ENCODE measurements at regions not wholly inside any gene's neighbourhood (a gene's known extent, or its start where the extent isn't known, plus 50 kb on each side); places are given as distances from the start of the nearest gene placed in this dataset.
"Not testable (repeated sequence)": the region's sequence is repeated elsewhere in the genome, so short reads cannot be mapped to it uniquely, and the experiment has no call there.

- DNase-seq (ENCODE audit: extremely low spot score); CTCF ChIA-PET; POLR2A ChIA-PET: not testable (repeated sequence)
These were observed 133.1 kb downstream of the CENPC start for GRCh38 chr4:67412153-67412712.

- TF ChIP-seq ARNT (IDR thresholded peaks at IDR 0.05) = no peak
- no peak for TF ChIP-seq NFRKB (IDR thresholded peaks at IDR 0.05)
- no peak for TF ChIP-seq TARDBP (IDR thresholded peaks at IDR 0.05)
- TF ChIP-seq, protein P1, sequence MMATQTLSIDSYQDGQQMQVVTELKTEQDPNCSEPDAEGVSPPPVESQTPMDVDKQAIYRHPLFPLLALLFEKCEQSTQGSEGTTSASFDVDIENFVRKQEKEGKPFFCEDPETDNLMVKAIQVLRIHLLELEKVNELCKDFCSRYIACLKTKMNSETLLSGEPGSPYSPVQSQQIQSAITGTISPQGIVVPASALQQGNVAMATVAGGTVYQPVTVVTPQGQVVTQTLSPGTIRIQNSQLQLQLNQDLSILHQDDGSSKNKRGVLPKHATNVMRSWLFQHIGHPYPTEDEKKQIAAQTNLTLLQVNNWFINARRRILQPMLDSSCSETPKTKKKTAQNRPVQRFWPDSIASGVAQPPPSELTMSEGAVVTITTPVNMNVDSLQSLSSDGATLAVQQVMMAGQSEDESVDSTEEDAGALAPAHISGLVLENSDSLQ (IDR thresholded peaks at IDR 0.05) = no peak
- TF ChIP-seq SUZ12 (IDR thresholded peaks at IDR 0.05) = no peak
- TF ChIP-seq ZNF384 (IDR thresholded peaks at IDR 0.05) = no peak
- TF ChIP-seq BHLHE40 (IDR thresholded peaks at IDR 0.05; ENCODE audit: borderline replicate concordance) = no peak
- TF ChIP-seq CTBP1 (IDR thresholded peaks at IDR 0.05; ENCODE audit: borderline replicate concordance) = no peak
- no peak for TF ChIP-seq ELF4 (IDR thresholded peaks at IDR 0.05)
- TF ChIP-seq SP1 (IDR thresholded peaks at IDR 0.05) = no peak
- no peak for TF ChIP-seq FOXK2 (IDR thresholded peaks at IDR 0.05)
- no peak for TF ChIP-seq L3MBTL2 (conservative IDR thresholded peaks at IDR 0.05)
- no peak for TF ChIP-seq HDGF (IDR thresholded peaks at IDR 0.05; ENCODE audit: borderline replicate concordance)
- no peak for TF ChIP-seq FOXA1 (IDR thresholded peaks at IDR 0.05)
- TF ChIP-seq LEF1 (IDR thresholded peaks at IDR 0.05; ENCODE audit: borderline replicate concordance) = no peak
- no peak for TF ChIP-seq FOXM1 (IDR thresholded peaks at IDR 0.05; ENCODE audit: borderline replicate concordance)
- ChIA-PET CTCF (no interaction called here), POLR2A (no interaction called here)
These were observed 142.0 kb downstream of the CENPC start for GRCh38 chr4:67403342-67403741.

GRCh38 chr4:67401902-67402301, 143.4 kb downstream of the CENPC start:
- ChIA-PET CTCF (no interaction called here), POLR2A (no interaction called here)
- no peak for DNase-seq (ENCODE audit: extremely low spot score)
- no peak for TF ChIP-seq NFRKB (IDR thresholded peaks at IDR 0.05)
- no peak for TF ChIP-seq ZNF384 (IDR thresholded peaks at IDR 0.05)
- TF ChIP-seq SP1 (IDR thresholded peaks at IDR 0.05) = no peak
- no peak for TF ChIP-seq HDGF (IDR thresholded peaks at IDR 0.05; ENCODE audit: borderline replicate concordance)
- no peak for TF ChIP-seq ELF4 (IDR thresholded peaks at IDR 0.05)
- TF ChIP-seq FOXA1 (IDR thresholded peaks at IDR 0.05) = no peak
- TF ChIP-seq, protein P1 (IDR thresholded peaks at IDR 0.05) = no peak
- no peak for TF ChIP-seq ARNT (IDR thresholded peaks at IDR 0.05)
- TF ChIP-seq FOXK2 (IDR thresholded peaks at IDR 0.05) = no peak

More at GRCh38 chr4:67403342-67403741, 142.0 kb downstream of the CENPC start:
- no peak for DNase-seq (ENCODE audit: extremely low spot score)

DNA sequence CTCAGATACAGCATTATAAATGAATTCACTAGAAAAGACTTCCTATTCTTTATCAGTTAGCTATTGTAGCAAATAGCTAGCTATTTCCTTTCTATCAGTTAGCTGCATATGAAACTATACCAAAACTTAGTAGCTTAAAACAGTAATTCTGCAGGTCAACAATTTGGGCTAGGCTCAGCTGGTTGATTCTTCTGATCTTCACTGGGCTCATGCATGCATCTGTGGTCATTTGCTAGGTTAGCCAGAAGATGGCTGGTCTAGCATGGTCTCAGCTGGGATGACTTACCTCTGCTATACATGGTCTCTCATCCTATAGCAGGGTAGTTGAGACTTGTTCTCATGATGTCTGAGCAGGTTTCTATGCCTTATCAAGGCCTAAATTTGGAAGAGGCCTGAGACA, 147.4 kb downstream of the CENPC start:
- no peak for DNase-seq (ENCODE audit: extremely low spot score)
- ChIA-PET CTCF (no interaction called here), POLR2A (no interaction called here)
- TF ChIP-seq, protein P1 (IDR thresholded peaks at IDR 0.05) = no peak
- TF ChIP-seq SUZ12 (IDR thresholded peaks at IDR 0.05) (no peak), HDGF (IDR thresholded peaks at IDR 0.05; ENCODE audit: borderline replicate concordance) (no peak), FOXA1 (IDR thresholded peaks at IDR 0.05) (no peak), TARDBP (IDR thresholded peaks at IDR 0.05) (no peak), NFRKB (IDR thresholded peaks at IDR 0.05) (no peak), LEF1 (IDR thresholded peaks at IDR 0.05; ENCODE audit: borderline replicate concordance) (no peak), ZNF384 (IDR thresholded peaks at IDR 0.05) (no peak), CTBP1 (IDR thresholded peaks at IDR 0.05; ENCODE audit: borderline replicate concordance) (no peak), ARNT (IDR thresholded peaks at IDR 0.05) (no peak), SP1 (IDR thresholded peaks at IDR 0.05) (no peak), ELF4 (IDR thresholded peaks at IDR 0.05) (no peak), L3MBTL2 (conservative IDR thresholded peaks at IDR 0.05) (no peak), FOXM1 (IDR thresholded peaks at IDR 0.05; ENCODE audit: borderline replicate concordance) (no peak), BHLHE40 (IDR thresholded peaks at IDR 0.05; ENCODE audit: borderline replicate concordance) (no peak)

DNA sequence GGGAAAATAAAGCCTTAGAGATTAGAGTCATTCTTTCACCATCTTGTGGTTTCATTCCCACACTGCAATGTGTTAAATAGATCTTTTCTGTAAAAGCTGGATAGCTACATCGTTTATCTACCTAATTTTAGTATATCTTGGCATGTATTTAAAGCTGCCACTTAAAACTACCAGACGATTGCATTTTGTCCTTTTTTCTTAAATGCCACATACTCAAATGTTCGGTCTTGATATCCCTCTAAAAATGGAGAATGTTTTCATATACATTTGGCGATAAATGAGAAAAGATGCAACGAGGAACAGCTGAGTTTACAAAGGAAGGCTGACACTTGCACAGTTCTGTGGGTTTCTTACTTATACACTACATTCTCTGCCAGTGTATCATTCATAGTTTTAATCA, 148.3 kb downstream of the CENPC start:
- no peak for TF ChIP-seq BHLHE40 (IDR thresholded peaks at IDR 0.05; ENCODE audit: borderline replicate concordance)
- no peak for TF ChIP-seq FOXM1 (IDR thresholded peaks at IDR 0.05; ENCODE audit: borderline replicate concordance)
- TF ChIP-seq, protein P1 (IDR thresholded peaks at IDR 0.05) = no peak
- no peak for TF ChIP-seq TARDBP (IDR thresholded peaks at IDR 0.05)
- TF ChIP-seq FOXK2 (IDR thresholded peaks at IDR 0.05) = no peak
- no peak for TF ChIP-seq FOXA1 (IDR thresholded peaks at IDR 0.05)
- no peak for TF ChIP-seq NFRKB (IDR thresholded peaks at IDR 0.05)
- TF ChIP-seq ZNF384 (IDR thresholded peaks at IDR 0.05) = no peak
- no peak for TF ChIP-seq HDGF (IDR thresholded peaks at IDR 0.05; ENCODE audit: borderline replicate concordance)
- no peak for TF ChIP-seq SUZ12 (IDR thresholded peaks at IDR 0.05)
- TF ChIP-seq L3MBTL2 (conservative IDR thresholded peaks at IDR 0.05) = no peak
- TF ChIP-seq LEF1 (IDR thresholded peaks at IDR 0.05; ENCODE audit: borderline replicate concordance) = no peak
- no peak for TF ChIP-seq ELF4 (IDR thresholded peaks at IDR 0.05)
- no peak for TF ChIP-seq ARNT (IDR thresholded peaks at IDR 0.05)
- no peak for TF ChIP-seq CTBP1 (IDR thresholded peaks at IDR 0.05; ENCODE audit: borderline replicate concordance)
- POLR2A ChIA-PET = no interaction called here
- CTCF ChIA-PET = interaction anchor here (0.7 kb wide), 1 partner anchor 58 kb away, joined by 3 read pairs; no protein-coding TSS in a partner anchor
- no peak for DNase-seq (ENCODE audit: extremely low spot score)

- POLR2A ChIA-PET = no interaction called here
- TF ChIP-seq FOXA1 (IDR thresholded peaks at IDR 0.05) (no peak), FOXM1 (IDR thresholded peaks at IDR 0.05; ENCODE audit: borderline replicate concordance) (no peak), TARDBP (IDR thresholded peaks at IDR 0.05) (no peak), SP1 (IDR thresholded peaks at IDR 0.05) (no peak), NFRKB (IDR thresholded peaks at IDR 0.05) (no peak), ZNF384 (IDR thresholded peaks at IDR 0.05) (no peak), HDGF (IDR thresholded peaks at IDR 0.05; ENCODE audit: borderline replicate concordance) (no peak), ELF4 (IDR thresholded peaks at IDR 0.05) (no peak), SUZ12 (IDR thresholded peaks at IDR 0.05) (no peak), ARNT (IDR thresholded peaks at IDR 0.05) (no peak), BHLHE40 (IDR thresholded peaks at IDR 0.05; ENCODE audit: borderline replicate concordance) (no peak), LEF1 (IDR thresholded peaks at IDR 0.05; ENCODE audit: borderline replicate concordance) (no peak)
- TF ChIP-seq, protein P1 (IDR thresholded peaks at IDR 0.05) = no peak
- DNase-seq (ENCODE audit: extremely low spot score) = no peak
- CTCF ChIA-PET = interaction anchor here (1.3 kb wide), 1 partner anchor 23 kb away, joined by 3 read pairs; no protein-coding TSS in a partner anchor
These were observed 149.3 kb downstream of the CENPC start for GRCh38 chr4:67396008-67396407.
